HAP-1 (cell line): ENCODE measurements at regions not wholly inside any gene's neighbourhood (a gene's known extent, or its start where the extent isn't known, plus 50 kb on each side); places are given as distances from the start of the nearest gene placed in this dataset.

Experiments used
- DNase-seq, 2 experiments: peaks; one replicate each; pipeline ENCODE4 v3.0.0-alpha.2; 2016 to 2020; ENCODE audit warnings: low spot score in 2 of 2
- H3K27me3 ChIP-seq: fragments of 250-450 bp; sonication (Bioruptor Pico); 2 replicates; pipeline ENCODE4 v1.5.1; 2020; ENCODE audit warnings: low read depth, mild to moderate bottlenecking, moderate library complexity
- H3K36me3 ChIP-seq: fragments of 250-450 bp; sonication (Bioruptor Pico); replicated peaks from 2 replicates; pipeline ENCODE4 v1.5.1; 2020; ENCODE audit warnings: mild to moderate bottlenecking
- H3K4me1 ChIP-seq: fragments of 250-450 bp; sonication (Bioruptor Pico); 2 replicates; pipeline ENCODE4 v1.5.1; 2020; ENCODE audit warnings: mild to moderate bottlenecking
- H3K4me3 ChIP-seq: fragments of 250-450 bp; sonication (Bioruptor Pico); 2 replicates; pipeline ENCODE4 v1.5.1; 2020; ENCODE audit warnings: mild to moderate bottlenecking, moderate library complexity
- H3K9me3 ChIP-seq: fragments of 250-450 bp; sonication (Bioruptor Pico); 2 replicates; pipeline ENCODE4 v1.5.1; 2020; ENCODE audit warnings: mild to moderate bottlenecking, moderate library complexity
- in situ Hi-C: fragments of 300-500 bp; cut with MboI; formaldehyde crosslinking; loops from 3 replicates; pipeline ENCODE4 v1.14.3; 2020; ENCODE audit warnings: low sequenced_read_pairs, inconsistent platforms, mixed read lengths

DNA sequence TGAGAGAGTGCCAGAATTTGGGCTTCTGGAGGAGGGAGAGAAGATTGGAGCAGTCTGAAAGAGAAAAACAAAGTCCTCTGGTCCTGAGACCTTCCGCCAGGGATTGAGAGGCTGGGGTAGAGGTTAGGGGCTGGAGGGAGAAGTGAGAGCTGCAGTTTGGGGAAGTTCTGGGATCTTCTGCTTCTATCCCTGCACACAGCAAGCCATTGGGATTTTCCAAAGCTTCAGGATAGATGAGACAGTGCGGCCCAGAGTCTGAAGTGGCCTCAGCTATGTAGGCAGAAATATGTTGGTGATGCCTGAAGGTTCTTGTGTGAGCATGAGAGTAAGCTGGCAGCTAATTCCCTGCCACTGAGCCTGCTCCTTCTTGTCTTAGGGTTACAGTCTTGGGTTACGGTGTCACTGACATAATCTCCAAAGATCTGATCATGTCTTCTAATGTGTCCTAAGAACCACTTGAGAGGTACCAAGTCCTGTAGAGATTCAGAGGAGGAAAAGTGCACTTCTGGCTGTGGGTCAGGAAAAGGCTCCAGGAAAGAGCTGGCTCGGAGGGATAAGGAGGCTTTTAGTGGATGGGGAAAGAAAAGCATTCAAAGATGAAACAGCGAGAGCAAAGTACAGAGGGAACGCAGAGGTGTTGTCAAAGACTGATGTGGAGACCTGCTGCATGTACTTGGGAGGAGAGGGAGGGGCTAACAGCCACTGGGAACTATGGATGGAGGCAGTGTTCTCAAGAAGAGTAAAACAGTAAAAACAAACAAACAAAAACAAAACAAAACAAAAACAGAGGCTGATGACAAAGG lies 131.1 kb upstream of the MYLIP start:
- H3K27me3 ChIP-seq, result no peaks in the 10 kb centered on the region
- no peak overlapping the region for H3K4me3 ChIP-seq
- H3K9me3 ChIP-seq, result no peaks in the 10 kb centered on the region; the same call in 1 of the 2 replicates
- in situ Hi-C loops, result no loop called here
- DNase-seq, result no peak
- no peaks in the 10 kb centered on the region for H3K36me3 ChIP-seq
- peaks cover 4% of the 10 kb centered on the region for H3K4me1 ChIP-seq

DNA sequence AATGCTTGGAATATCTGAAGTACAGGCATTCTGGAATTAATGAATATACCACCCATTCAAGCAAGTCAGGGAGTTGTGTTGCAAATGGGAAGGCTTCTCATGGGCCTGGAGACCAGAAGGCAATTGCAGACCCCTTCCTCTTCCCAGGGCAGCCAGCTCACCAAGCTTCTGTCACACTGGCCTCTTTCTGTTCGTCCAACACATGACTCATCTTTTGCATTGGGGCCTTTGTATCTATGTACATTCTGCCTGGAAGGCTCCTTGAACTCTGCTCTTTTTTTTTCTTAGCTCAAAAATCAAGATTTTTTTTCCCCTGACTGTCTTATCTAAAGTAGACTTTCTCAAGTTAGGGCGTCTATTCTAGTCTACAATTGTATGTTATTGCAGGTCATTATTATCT lies 132.9 kb upstream of the MYLIP start:
- H3K27me3 ChIP-seq, result no peaks in the 10 kb centered on the region
- no peaks in the 10 kb centered on the region for H3K36me3 ChIP-seq
- H3K9me3 ChIP-seq, result no peaks in the 10 kb centered on the region; the same call in 1 of the 2 replicates
- H3K4me1 ChIP-seq, result peaks cover 4% of the 10 kb centered on the region
- no peak for DNase-seq
- in situ Hi-C loops, result no loop called here
- H3K4me3 ChIP-seq, result no peak overlapping the region

DNA sequence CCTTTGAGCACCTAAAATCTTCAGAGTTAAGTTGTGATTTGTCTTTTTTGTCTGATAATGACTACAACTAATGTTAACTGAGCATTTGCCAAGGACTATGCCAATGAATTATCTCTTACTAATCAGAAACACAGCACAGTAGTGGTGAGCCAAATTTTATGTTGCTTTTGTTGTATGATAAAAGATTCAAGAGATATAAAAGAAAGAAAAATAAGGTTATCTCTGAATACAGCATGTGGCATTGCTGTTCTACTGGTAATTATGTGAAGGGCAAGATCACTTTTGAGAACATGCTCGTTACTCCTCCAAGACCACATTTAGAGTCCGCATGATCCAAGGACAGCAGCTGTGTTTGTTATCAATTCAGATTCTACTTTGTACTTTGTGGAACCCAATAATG lies 133.4 kb upstream of the MYLIP start:
- no peaks in the 10 kb centered on the region for H3K36me3 ChIP-seq
- peaks cover 4% of the 10 kb centered on the region for H3K4me1 ChIP-seq
- H3K27me3 ChIP-seq, result no peaks in the 10 kb centered on the region
- in situ Hi-C loops, result no loop called here
- H3K4me3 ChIP-seq, result no peak overlapping the region
- DNase-seq, result no peak
- no peaks in the 10 kb centered on the region; the same call in 1 of the 2 replicates for H3K9me3 ChIP-seq

DNA sequence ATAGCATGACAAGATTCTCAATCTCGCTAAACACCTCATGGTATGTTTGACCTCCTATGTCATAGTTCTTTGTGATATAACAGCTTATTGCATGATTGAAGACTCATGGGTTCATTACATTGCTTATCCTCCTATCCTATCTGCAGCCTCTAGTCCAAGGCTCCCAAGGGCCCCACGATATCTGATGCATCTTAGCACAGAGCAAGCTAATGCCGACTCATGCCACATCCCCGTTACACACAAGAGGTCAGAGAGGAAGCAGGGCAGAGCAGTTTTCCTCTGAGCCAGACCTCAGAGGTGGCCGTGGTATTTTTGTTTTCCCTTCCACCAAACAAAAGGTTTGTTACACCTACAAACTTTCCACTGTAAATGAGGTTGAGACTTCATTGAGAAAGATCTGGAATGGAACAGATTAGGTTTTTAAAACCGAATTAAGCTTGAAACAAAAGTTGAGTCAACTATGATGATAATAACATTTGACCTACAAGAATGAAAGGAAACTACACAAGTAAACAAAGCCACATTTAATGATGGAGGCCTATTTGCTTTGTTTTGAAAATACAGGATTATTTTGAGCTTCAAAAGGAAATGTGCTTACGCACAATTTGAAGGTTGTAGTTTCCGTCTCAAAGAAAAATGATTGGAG lies 133.9 kb upstream of the MYLIP start:
- H3K4me3 ChIP-seq, result no peak overlapping the region
- no peak for DNase-seq
- H3K36me3 ChIP-seq, result no peaks in the 10 kb centered on the region
- no peaks in the 10 kb centered on the region for H3K27me3 ChIP-seq
- H3K9me3 ChIP-seq, result no peaks in the 10 kb centered on the region; the same call in 1 of the 2 replicates
- peaks cover 4% of the 10 kb centered on the region for H3K4me1 ChIP-seq
- in situ Hi-C loops, result no loop called here

DNA sequence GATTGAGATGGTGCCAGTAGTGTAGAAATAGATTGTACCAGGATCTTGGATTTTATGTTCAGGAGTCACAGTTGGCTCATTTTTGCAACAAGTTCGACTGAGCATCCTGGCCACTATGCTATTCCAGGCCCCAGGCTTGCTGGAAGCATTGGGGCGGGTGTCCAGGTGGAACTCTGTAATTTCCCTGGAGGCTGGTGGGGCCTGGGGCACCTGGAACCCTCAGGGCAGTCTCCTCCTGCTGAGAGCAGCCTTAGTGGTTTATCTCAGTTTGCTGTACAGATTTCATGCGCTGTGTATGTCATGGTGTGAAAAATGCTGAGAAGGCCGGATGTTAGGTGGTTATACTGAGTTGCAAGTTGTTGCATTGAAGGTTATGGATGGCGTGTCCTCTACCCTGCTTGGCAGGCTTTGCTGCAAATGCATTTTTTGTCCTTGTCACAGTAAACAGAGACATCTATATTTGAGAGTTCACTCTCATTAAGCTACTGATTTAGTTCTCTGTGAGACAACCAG lies 135.1 kb upstream of the MYLIP start:
- in situ Hi-C loops, result no loop called here

DNA sequence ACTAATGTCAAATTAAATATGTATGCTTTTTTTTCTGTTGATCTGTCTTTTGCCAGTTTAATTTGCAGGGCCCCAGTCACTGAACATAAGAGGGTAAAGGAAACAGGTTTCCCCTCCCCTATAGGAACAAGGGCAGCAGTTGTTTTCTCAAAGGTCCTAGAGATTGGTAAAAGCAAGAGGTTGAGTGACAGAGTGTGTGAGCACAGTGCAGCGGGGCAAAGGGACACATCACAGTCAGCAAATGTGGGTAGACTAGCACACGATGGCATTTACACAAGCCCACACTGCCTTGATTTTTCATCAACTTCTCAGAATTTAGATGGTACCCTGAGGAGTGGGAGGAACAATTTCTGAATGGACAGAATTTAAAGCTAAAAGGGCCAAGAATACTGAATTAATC lies 138.7 kb upstream of the MYLIP start:
- DNase-seq, result no peak
- Histone ChIP-seq H3K9me3 (no peaks in the 10 kb centered on the region), H3K4me3 (no peak overlapping the region), H3K4me1 (peaks cover 2% of the 10 kb centered on the region), H3K27me3 (no peaks in the 10 kb centered on the region), H3K36me3 (no peaks in the 10 kb centered on the region)
- in situ Hi-C loops, result no loop called here

More for the DNA sequence above, 135.1 kb upstream of the MYLIP start:
- Histone ChIP-seq H3K4me1 (peaks cover 4% of the 10 kb centered on the region), H3K4me3 (no peak overlapping the region), H3K9me3 (no peaks in the 10 kb centered on the region; the same call in 1 of the 2 replicates), H3K27me3 (no peaks in the 10 kb centered on the region), H3K36me3 (no peaks in the 10 kb centered on the region)
- no peak for DNase-seq

DNA sequence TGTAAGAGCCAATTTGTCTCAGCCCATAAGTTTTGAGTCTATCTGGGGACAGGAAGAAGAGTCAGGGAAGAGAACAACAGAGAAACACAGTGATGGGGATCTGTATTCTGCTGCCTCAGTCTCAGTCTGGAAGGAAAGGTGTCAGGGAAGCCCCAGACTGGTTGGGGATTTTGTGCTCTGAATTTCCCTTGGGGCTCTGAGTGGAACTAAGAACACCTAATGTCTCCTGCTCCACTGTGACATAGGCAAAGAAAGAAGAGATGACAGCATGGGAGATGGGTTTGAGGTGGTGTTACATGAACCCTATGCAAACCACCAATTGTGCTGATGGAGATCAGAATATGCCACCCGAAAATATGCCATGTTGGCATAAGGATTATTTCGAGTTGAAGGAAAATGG lies 139.5 kb upstream of the MYLIP start:
- Histone ChIP-seq H3K36me3 (no peaks in the 10 kb centered on the region), H3K9me3 (no peaks in the 10 kb centered on the region), H3K4me1 (no peaks in the 10 kb centered on the region), H3K27me3 (no peaks in the 10 kb centered on the region), H3K4me3 (no peak overlapping the region)
- in situ Hi-C loops, result no loop called here
- DNase-seq, result no peak

DNA sequence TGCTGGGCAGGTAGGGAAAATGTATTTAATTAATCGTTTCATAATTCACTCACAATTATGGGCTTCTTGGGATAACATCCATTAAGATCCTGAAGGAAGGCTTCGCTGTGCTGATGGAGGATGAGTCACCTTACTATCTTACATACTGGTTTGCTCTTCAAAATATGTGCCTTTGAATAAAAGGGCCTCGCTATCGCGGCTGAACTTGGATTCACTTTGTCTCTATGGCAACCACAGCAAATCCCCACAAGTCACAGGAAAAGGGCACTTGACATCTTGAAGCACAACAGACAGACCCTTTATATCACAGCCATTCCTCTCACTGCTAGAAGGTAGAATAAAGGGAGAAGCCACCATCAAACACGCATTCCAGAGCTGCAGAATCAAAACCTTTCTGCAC lies 141.3 kb upstream of the MYLIP start:
- DNase-seq, result peak in 1 of 2 experiments; percentile 30
- Histone ChIP-seq H3K4me3 (no peak overlapping the region), H3K9me3 (no peaks in the 10 kb centered on the region), H3K27me3 (no peaks in the 10 kb centered on the region), H3K36me3 (no peaks in the 10 kb centered on the region), H3K4me1 (no peaks in the 10 kb centered on the region)
- in situ Hi-C loops, result no loop called here

DNA sequence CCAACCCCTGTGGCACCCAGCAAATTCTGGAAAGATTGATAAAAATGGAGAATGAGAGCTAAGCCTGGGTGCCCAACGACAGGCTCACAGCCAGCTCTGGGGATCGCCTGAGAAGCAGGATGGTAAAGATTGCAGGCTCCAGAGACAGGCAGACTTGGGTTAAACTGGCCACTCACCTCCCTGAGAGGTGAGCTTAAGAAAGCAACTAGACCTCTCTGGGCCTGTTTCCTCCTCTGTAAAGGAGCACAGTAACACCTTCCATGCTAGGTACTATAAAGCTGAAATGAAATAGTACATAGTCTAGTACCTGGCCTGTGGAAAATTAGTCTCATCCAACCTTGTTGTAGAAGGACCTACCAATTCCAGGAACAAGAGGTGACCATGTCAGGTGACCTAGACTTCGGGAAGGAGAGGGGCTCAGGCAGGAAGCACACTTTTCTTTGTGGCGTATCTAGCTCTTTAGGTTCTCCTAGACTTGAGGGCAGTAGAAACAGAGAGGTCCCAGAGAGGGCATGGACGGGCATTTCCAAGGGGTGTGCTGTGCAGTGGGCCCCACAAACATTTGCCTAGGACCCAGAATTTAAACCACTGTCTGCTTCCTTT lies 142.8 kb upstream of the MYLIP start:
- in situ Hi-C loops, result no loop called here
- no peaks in the 10 kb centered on the region for H3K36me3 ChIP-seq
- H3K4me1 ChIP-seq, result no peaks in the 10 kb centered on the region
- no peaks in the 10 kb centered on the region for H3K27me3 ChIP-seq
- H3K4me3 ChIP-seq, result no peak overlapping the region
- no peaks in the 10 kb centered on the region for H3K9me3 ChIP-seq
- no peak for DNase-seq

DNA sequence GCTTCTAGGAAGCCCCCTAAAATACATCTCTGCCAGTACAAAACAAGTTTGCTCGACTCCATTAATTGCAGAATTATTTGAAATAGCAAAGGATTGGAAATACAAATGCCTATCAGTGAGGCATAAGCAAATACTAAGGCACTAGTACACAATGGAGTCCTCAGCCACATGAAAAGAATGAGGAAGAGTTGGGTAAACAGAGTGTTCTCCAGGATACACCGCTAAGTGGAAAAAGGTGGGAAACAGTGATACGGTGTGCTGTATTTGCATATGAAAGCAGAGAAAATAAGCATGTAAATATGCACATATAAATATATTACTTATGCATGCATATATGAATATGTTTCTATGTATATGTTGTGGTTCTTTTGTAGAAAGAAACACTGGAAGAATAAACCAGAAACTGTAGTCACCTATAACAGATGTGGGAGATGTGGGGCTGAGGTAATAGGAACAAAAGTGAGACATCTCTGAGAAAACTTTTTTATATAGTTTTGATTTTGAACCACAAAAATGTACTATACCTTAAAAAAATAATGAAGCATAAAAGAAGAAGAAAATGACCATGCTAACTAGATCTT lies 143.4 kb upstream of the MYLIP start:
- H3K4me1 ChIP-seq, result no peaks in the 10 kb centered on the region
- H3K9me3 ChIP-seq, result no peaks in the 10 kb centered on the region
- no peaks in the 10 kb centered on the region for H3K36me3 ChIP-seq
- H3K4me3 ChIP-seq, result no peak overlapping the region
- in situ Hi-C loops, result no loop called here
- H3K27me3 ChIP-seq, result no peaks in the 10 kb centered on the region
- no peak for DNase-seq

DNA sequence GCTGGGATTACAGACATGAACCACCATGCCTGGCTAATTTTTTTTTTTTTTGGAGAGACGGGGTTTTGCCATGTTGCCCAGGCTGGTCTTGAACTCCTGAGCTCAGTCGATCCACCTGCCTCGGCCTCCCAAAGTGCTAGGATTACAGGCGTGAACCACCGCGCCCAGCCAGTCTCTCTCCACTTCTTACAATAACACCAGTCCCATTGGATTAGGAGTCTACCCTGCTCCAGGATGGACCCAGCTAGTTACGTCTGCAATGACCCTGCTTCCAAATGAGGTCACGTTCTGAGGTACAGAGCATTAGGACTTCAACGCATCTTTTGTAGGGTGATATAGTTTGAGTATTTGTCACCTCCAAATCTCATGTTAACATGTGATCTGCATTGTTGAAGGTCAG lies 146.9 kb upstream of the MYLIP start:
- in situ Hi-C loops, result no loop called here
- Histone ChIP-seq H3K4me1 (no peaks in the 10 kb centered on the region), H3K36me3 (no peaks in the 10 kb centered on the region), H3K9me3 (no peaks in the 10 kb centered on the region), H3K4me3 (no peak overlapping the region), H3K27me3 (no peaks in the 10 kb centered on the region)
- no peak for DNase-seq

DNA sequence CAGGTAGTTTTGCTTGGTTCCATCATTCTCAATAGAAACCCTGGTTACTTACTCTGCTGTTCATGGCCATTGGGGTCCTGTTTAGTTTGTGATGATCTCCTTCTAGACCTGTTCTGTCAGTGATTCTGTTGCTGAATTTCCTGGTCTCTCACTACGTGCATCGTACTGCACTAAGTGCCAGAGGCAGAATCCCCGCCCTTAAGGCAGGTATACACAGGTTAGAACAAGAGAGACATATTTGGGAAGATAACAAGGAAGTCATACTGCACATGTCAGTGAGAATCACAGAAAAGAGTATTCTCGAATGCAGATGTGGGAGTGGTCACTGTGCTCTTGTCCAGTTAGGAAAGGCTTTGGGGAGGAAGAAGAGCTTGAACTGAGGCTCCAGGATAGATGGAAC lies 148.1 kb upstream of the MYLIP start:
- in situ Hi-C loops, result no loop called here
- H3K9me3 ChIP-seq, result no peaks in the 10 kb centered on the region
- no peaks in the 10 kb centered on the region for H3K36me3 ChIP-seq
- no peaks in the 10 kb centered on the region for H3K4me1 ChIP-seq
- DNase-seq, result no peak
- H3K4me3 ChIP-seq, result no peak overlapping the region
- H3K27me3 ChIP-seq, result no peaks in the 10 kb centered on the region

DNA sequence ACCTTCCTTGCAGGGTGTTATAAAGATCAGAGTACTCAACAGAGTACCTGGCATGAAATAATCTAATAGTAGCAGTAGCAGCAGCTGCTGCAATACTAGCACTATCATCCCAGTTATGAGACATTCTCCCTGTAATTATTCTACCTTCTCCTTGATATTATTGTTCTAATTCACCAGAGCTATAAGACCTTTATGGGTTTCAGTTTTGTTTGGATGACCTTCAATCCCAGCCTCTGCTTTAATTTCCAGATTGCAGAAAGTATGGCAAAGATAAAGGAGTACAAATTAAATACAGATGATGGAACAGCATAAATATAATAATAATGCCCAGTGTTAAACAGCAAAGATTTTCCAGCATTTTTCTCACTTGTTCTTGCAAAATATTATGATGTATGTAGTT lies 150.5 kb upstream of the MYLIP start:
- Histone ChIP-seq H3K36me3 (no peaks in the 10 kb centered on the region), H3K9me3 (no peaks in the 10 kb centered on the region), H3K4me1 (no peaks in the 10 kb centered on the region), H3K4me3 (no peak overlapping the region), H3K27me3 (no peaks in the 10 kb centered on the region)
- no peak for DNase-seq
- in situ Hi-C loops, result no loop called here

DNA sequence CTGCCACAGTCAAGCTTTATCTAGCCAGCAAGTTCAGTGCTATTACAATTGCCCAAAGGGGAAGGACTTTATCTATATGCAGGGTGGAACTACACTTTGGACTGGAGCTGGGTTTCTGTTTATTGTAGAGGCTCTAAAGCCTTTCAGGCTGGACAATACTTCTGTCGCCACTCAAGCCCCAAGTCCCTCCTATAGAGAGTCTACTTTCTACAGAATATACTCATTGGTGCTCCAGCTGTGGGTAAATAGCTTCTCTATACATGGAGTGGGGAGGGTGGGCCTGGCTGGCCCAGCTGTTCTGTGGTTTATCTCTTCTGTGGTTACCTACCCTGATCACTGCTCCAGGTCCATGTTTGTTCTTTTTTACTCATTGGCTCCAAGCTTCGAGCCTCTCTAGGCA lies 151.8 kb upstream of the MYLIP start:
- Histone ChIP-seq H3K27me3 (no peaks in the 10 kb centered on the region), H3K9me3 (no peaks in the 10 kb centered on the region), H3K4me3 (no peak overlapping the region), H3K4me1 (no peaks in the 10 kb centered on the region), H3K36me3 (no peaks in the 10 kb centered on the region)
- in situ Hi-C loops, result no loop called here
- no peak for DNase-seq
